Inflammatory macrophage (primary cell): ENCODE measurements at regions not wholly inside any gene's neighbourhood (a gene's known extent, or its start where the extent isn't known, plus 50 kb on each side); places are given as distances from the start of the nearest gene placed in this dataset.
"Not testable (repeated sequence)": the region's sequence is repeated elsewhere in the genome, so short reads cannot be mapped to it uniquely, and the experiment has no call there.

Source experiments
- DNase-seq, 2 donors: peaks; one replicate each; pipeline ENCODE4 v3.0.0-alpha.2; 2020 to 2022

GRCh38 chr14:56056031-56056430 lies 62.2 kb upstream of the PELI2 start:
- DNase-seq: no peak

GRCh38 chr14:56057071-56057741 lies 61.0 kb upstream of the PELI2 start:
- DNase-seq: no peak

- DNase-seq: no peak
These were observed 60.4 kb upstream of the PELI2 start for GRCh38 chr14:56057767-56058166.

- no peak for DNase-seq
These were observed 59.2 kb upstream of the PELI2 start for GRCh38 chr14:56059054-56059453.

- no peak for DNase-seq
These were observed 57.2 kb upstream of the PELI2 start for GRCh38 chr14:56061051-56061450.

- no peak for DNase-seq
These were observed 55.1 kb upstream of the PELI2 start for GRCh38 chr14:56063131-56063530.

GRCh38 chr14:56064513-56064912 lies 53.7 kb upstream of the PELI2 start:
- no peak for DNase-seq

- DNase-seq: not testable (repeated sequence)
These were observed 53.0 kb upstream of the PELI2 start for GRCh38 chr14:56065199-56065598.

- no peak for DNase-seq
These were observed 52.5 kb upstream of the PELI2 start for GRCh38 chr14:56065621-56066290.
